ENCODE measurements at regions not wholly inside any gene's neighbourhood (a gene's known extent, or its start where the extent isn't known, plus 50 kb on each side); places are given as distances from the start of the nearest gene placed in this dataset.

- Histone ChIP-seq H3K27me3 (ENCODE audit: low read depth) (no peaks in the 10 kb centered on the region), H3K4me3 (no peak overlapping the region), H3K27ac (no peak overlapping the region), H3K36me3 (no peaks in the 10 kb centered on the region), H3K4me1 (no peaks in the 10 kb centered on the region), H3K9me3 (no peaks in the 10 kb centered on the region)
- TF ChIP-seq CTCF (IDR thresholded peaks at IDR 0.05) = no peak
- ATAC-seq (no peak), DNase-seq (no peak)
- intact Hi-C loops (cut with DNase I) = no loop called here
Measured at GRCh38 chr17:71232801-71233559, 887.8 kb upstream of the SOX9 start.

- ATAC-seq (no peak), DNase-seq (no peak)
- no peaks in the 10 kb centered on the region for H3K9me3 ChIP-seq
- intact Hi-C loops (cut with DNase I) = no loop called here
- H3K27ac ChIP-seq = no peak overlapping the region
- H3K27me3 ChIP-seq (ENCODE audit: low read depth) = no peaks in the 10 kb centered on the region
- no peak for TF ChIP-seq CTCF (IDR thresholded peaks at IDR 0.05)
- H3K4me3 ChIP-seq = no peak overlapping the region
- H3K36me3 ChIP-seq = no peaks in the 10 kb centered on the region
- H3K4me1 ChIP-seq = no peaks in the 10 kb centered on the region
Measured at GRCh38 chr17:71234349-71234748, 886.5 kb upstream of the SOX9 start.

- DNase-seq (no peak), ATAC-seq (no peak)
- no peaks in the 10 kb centered on the region for H3K4me1 ChIP-seq
- intact Hi-C loops (cut with DNase I) = no loop called here
- H3K27ac ChIP-seq = no peak overlapping the region
- TF ChIP-seq CTCF (IDR thresholded peaks at IDR 0.05) = no peak
- no peaks in the 10 kb centered on the region for H3K36me3 ChIP-seq
- H3K27me3 ChIP-seq (ENCODE audit: low read depth) = no peaks in the 10 kb centered on the region
- H3K9me3 ChIP-seq = no peaks in the 10 kb centered on the region
- H3K4me3 ChIP-seq = no peak overlapping the region
Measured at GRCh38 chr17:71237903-71238538, 882.8 kb upstream of the SOX9 start.

GRCh38 chr17:71247441-71248015 is 873.3 kb upstream of the SOX9 start:
- Histone ChIP-seq H3K27ac (no peak overlapping the region), H3K9me3 (no peaks in the 10 kb centered on the region), H3K4me3 (no peak overlapping the region), H3K36me3 (no peaks in the 10 kb centered on the region), H3K4me1 (no peaks in the 10 kb centered on the region), H3K27me3 (ENCODE audit: low read depth) (no peaks in the 10 kb centered on the region)
- no peak for TF ChIP-seq CTCF (IDR thresholded peaks at IDR 0.05)
- ATAC-seq (no peak), DNase-seq (no peak)
- intact Hi-C loops (cut with DNase I) = no loop called here

GRCh38 chr17:71251276-71251675 is 869.5 kb upstream of the SOX9 start:
- H3K4me1 ChIP-seq = no peaks in the 10 kb centered on the region
- H3K27me3 ChIP-seq (ENCODE audit: low read depth) = no peaks in the 10 kb centered on the region
- no peak overlapping the region for H3K27ac ChIP-seq
- intact Hi-C loops (cut with DNase I) = no loop called here
- H3K36me3 ChIP-seq = no peaks in the 10 kb centered on the region
- ATAC-seq (no peak), DNase-seq (no peak)
- TF ChIP-seq CTCF (IDR thresholded peaks at IDR 0.05) = no peak
- no peaks in the 10 kb centered on the region for H3K9me3 ChIP-seq
- H3K4me3 ChIP-seq = no peak overlapping the region

All from lower lobe of right lung (tissue), 2 donors.